NB4 (cell line): ENCODE measurements at regions not wholly inside any gene's neighbourhood (a gene's known extent, or its start where the extent isn't known, plus 50 kb on each side); places are given as distances from the start of the nearest gene placed in this dataset.

Source experiments
- CTCF ChIP-seq: IDR thresholded peaks from one replicate; pipeline ENCODE4 v1.5.1; 2012; ENCODE audit warnings: low read depth, low read length
- POLR2A ChIP-seq: IDR thresholded peaks from 2 replicates; pipeline ENCODE4 v1.6.1; 2011; ENCODE audit warnings: mild to moderate bottlenecking; ENCODE audit not compliant: insufficient read length; ENCODE audit errors: extremely low read depth

DNA sequence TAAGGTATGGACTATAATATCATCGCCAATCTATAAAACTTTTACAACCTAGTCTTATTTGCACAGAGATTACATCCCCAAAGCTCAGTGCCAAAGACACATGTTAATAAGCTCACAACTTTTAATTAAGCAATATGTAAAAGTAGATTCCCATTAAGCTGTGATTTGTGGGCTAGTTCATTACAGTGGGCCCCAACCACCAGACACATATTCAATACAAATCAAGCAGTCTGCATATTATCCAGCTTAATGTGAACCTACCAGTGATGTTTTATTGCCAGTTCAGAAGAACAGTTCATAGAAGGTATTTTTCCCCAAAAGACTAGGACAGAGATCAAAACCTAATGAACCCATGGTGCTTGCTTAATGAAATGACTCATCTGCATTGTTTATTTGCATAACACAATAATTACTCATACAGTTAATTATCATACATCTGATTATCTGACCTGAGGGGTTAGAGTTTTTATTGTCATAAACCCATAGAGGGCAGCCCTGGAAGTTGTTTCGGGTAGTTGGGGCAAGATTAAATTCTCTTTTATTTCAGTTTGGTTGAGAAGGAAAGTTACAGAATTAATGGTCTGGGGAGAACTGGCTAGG, 831.0 kb downstream of the TFAP2A start:
- TF ChIP-seq CTCF = no peak
- no peak for TF ChIP-seq POLR2A
